Left renal pelvis (tissue), 4 donors: ENCODE measurements at regions not wholly inside any gene's neighbourhood (a gene's known extent, or its start where the extent isn't known, plus 50 kb on each side); places are given as distances from the start of the nearest gene placed in this dataset.

Source experiments
- DNase-seq, 4 donors: peaks; one replicate each; pipeline ENCODE4 v3.0.0-alpha.2; 2013; ENCODE audit warnings: low read depth in 4 of 4, low spot score in 3 of 4

DNA sequence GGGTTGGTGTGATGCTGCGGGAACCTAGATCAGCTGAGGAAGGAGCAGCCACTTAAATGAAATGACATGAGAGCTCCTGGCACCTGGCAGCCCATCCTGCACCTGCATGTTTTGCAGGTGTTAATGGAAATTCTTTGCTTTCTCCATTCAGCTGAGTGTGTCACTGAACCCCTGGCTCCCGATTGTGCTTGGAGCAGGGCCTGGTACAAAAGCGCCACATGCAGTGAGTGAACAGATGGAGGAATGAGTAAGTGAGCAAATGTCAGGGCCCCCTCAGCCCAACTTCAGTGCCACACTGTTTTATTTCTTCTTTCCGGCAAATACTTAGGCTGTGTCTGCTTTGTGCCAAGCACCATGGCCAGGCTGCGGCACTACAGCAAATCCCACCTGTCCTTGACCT lies 132.2 kb downstream of the ASB7 start:
- DNase-seq: no peak

DNA sequence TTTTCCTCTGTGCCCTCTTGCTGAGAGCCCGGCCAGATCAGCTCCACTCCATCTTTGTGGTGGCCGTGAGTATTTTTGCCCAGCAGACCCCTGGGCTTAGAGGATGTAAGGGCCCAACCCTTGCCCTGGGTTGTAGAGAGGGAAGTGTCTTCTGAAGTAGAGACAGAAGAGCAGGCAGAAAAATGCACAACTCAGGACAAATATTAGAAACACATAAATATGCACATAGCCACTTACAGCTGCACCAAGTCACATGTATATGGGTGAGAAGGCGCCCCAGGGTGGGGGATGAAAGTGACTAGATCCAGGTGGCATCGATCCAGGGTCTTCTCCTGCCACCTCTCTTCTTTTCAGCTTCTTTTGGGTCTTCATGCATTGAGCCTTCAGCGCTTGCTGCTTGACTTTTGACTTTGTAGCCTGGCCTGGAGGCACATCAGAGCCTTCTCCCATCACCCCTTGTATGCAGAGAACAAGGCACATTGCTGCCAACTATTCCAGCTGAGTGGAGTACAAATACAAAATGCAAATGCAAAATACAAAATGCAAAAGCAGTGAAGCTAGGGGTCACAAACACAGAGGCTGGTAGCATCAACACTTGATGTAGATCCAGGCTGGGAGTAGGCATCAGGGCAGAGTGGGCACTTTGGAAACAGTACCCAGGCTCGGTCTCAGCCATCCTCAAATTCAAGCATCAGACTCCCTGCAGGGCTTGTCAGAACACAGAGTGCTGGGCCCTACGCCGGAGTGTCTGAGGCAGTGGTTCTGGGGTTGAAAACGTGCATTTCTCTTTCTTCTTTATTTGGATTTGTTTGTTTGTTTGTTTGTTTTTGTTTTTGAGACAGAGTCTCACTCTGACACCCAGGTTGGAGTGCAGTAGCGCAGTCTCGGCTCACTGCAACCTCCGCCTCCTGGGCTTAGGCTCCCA lies 133.0 kb downstream of the ASB7 start:
- DNase-seq: no peak

DNA sequence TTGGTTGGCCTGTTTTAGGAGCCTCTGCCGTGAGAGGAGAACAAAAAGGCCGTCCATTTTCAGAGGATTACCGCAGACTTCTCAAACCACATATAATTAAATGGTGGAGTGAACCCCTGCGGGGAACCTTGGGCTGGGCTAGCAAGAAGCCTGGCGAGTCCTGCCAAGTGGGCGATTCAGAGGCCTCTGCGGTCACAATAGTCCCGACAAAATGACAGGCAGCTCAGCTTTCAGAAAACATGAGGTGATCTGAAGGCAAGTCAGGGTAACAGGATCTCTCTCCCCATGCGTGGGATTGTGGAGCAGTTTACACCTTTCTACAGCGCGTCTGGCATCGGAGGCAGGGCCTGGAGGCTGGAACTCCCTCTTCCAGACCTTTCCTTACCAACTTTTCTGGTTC lies 134.8 kb downstream of the ASB7 start:
- no peak for DNase-seq

DNA sequence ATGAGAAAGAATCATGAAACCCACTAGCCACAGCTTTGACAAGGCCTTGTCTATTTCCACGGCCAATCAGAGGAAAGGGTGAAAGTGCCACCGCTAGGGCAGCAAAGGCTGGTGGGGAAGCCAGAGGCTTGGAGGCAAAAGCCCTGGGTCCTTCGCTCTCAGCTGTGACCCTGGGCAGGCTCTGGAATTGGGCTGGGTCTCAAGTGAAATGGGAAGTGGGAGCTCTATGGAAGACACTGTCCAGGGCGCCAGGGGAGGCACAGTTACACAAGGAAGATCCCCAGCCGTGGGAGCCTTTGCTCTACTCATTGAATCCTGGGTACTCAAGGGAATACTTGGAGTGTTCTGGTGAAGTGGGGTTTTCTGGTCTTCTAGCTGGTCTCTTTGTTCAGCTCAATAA lies 136.2 kb downstream of the ASB7 start:
- no peak for DNase-seq

DNA sequence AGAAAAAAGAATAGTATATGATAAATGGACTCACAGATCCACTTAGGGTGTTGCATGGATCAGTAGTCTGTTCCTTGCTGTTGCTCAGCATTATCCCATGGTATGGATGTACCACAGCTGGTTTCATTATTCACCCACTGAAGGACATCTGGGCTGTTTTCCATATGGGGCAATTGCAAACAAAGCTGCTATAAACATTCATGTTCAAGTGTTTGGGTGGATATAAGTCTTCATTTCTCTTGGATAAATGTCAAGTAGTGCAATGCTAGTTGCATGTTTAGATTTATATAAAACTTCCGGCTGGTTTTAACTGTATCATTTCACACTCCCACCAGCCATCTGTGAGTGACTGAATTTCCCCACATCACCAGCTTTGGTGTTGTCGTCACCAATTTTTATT lies 137.7 kb downstream of the ASB7 start:
- DNase-seq: no peak

DNA sequence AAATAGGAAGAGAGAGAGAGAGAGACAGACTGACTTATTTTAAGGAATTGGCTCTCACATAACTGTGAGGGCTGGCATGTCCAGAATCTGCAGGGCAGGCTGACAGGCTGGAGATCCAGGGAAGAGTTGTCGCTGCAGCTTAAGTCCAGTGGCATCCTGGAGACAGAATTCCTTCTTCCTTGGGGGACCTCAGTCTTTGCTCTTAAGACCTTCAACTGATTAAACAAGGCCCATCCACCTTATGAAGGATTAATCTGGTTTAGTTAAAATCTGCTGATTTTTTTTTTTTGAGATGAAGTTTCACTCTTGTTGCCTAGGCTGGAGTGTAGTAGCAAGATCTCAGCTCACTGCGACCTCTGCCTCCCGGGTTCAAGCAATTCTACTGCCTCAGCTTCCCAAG lies 128.0 kb upstream of the ALDH1A3 start:
- no peak for DNase-seq

DNA sequence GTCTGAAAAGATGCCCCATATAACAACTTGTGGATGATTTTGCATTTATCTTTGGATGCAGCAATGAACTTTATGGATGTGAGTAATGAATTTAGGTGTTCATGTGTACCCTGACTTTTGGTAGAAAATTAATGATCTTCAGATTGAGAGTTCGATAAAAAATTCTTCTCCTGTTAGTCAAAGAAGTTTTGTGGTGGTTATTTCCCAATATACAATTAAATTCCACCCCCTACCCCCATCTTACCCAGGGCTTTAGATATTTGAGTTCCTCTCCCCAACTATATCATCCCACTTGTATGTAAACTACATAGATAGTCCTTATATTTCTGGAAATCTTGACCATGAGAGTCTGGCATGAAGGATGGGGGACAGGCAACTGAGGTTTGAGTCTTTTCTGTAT lies 126.1 kb upstream of the ALDH1A3 start:
- no peak for DNase-seq

DNA sequence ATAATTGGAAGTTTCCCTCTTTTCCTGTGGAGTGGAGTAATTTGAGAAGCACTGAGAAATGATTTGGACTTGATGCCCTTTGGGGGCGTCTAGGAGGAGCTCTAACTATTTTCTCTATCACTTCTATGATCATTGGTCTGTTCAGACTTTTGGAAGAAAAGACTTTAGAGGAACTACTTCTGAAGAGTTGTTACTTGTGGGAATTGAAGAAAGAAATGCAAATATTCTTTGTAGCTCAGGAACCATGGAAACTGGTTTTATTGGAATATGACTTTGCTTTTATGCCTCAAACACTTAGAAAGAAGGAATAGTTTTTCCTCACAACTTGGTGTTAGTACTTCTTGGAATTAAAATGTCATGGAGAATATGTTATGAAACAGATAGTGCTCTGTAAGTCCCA lies 122.0 kb upstream of the ALDH1A3 start:
- no peak for DNase-seq

DNA sequence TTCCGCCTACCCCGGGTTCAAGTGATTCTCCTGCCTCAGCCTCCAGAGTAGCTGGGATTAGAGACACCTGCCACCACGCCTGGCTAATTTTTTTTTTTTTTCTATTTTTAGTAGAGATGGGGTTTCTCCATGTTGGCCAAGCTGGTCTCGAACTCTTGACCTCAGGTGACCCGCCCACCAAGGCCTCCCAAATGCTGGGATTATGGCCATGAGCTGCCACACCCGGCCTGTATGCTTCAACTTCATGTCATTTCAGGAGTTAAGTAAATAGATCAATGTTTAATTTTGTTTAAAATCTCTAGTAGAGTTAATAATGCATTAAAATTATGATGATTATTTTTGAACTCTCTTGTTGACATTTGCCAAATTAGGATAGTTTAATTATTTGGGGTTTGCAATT lies 121.1 kb upstream of the ALDH1A3 start:
- DNase-seq: no peak

DNA sequence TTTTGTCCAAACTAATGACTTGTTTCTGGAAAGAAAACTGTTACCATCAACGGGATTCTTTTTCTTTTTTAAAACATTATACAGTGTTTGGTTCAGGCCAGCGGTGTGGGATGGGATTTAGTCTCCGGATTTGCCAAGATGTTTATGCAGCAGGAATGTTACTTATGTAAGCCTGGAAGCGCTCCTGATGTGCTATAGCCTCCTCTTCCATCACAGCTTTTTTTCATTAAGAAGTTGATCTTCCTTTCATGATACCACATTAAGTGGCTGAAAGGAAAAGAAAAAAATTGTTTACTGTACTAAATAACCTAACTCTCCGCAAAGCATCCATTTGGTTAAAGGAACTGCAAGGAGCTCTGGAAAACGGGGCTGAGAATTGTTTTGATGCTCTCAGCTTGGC lies 120.5 kb upstream of the ALDH1A3 start:
- no peak for DNase-seq

DNA sequence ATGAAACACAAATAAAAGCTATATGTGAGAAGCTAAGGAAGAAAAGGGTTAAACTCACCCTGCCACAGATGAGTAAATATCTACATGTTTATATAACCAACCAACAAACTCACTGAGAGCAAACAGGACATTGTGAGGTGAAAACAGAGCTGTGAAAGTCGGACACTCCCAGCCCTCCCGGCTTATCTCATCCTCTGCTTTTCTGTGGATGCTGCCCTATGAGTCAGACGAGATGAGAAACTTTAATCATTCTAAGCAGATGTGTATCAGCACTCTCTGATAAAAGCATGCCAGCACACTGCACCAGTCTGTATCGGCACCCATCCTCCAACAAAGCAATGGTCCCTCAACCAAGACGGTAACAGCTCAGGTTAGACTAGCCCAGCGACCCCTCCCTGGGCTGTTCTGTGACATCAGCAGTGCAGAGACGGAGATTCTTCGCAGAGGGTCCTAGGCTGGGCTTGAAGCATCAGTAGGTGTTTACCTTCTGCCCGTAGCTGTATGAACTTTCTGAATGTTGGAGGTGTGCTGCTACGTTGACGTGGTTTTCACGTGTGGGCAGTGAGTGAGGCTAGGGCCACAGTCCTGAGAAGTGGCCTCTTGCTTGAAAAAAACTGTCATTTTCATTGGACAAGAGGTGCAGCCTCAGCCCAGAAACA lies 119.8 kb upstream of the ALDH1A3 start:
- no peak for DNase-seq

DNA sequence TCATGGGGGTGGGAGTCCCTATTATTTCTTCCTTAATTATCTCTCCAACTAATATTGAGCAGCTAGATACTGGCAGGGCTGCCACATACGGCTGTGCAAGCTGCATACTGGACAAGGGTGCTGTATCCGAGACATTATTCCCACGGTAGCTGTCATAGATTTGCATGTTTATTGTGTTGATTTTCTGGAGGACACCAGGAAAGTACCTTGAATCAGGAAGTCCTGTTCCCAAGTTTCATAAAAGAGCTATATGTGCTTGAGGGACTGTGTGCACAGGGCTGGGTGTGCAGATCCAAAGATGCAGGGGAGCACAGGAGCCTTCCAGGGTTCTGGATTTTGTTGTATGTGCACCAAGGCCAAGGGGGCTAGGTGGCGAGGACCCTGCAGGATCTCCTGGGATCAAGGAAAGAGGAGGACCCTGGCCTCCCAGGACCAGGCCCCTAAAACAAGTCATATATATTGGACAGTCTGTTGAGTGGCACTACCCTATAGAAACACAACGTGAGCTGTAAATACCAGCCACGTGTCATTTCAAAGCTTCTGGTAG lies 119.2 kb upstream of the ALDH1A3 start:
- no peak for DNase-seq

DNA sequence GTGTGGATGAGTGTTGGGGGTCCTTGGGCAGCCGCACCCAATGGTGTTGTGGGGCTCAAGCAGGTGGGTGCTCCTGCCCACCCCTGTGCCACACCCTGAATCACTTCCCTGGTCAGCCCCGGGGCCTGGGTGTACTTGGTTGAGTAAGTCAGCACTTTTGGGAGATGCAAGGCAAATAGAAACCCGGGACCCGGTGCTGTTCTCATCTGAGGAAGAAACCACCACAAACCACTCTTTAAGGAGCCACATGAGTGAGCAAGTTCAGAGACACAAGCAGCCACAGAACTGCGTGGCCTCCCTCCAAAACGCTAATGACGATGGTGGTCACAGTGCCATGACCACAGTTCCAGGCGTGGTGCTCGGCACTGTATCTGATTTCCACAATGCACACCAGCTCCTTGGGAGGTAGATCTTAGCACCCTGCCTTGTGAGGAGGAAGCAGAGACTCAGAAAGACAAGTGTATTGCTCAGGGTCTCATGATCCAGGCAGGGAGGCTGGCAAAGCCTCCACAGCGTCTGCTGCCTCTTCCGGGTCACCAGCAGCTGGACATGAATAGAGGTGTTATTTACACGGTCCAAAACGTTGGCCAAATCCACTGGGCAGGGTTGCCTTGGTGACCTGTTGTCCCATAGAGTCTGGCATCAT lies 118.2 kb upstream of the ALDH1A3 start:
- no peak for DNase-seq

DNA sequence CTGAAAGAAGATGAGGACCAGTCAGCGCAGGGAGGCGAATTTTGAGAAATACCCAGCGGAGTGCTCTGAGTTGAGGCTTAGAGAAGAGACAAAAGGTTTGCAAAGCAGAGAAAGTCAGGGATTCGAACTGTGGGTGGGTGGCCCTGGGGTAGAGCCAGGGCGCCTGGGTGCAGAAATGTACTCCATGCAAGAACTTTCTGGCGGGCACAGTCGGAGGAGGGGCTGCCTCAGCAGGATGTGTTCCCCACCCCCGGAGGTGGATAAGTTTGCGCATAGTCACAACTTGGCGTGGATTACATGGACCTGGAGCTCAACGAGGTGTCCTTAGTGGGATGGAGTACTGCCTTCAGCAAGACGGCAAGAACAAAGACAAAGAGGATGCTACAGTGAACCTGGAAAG lies 117.3 kb upstream of the ALDH1A3 start:
- no peak for DNase-seq

DNA sequence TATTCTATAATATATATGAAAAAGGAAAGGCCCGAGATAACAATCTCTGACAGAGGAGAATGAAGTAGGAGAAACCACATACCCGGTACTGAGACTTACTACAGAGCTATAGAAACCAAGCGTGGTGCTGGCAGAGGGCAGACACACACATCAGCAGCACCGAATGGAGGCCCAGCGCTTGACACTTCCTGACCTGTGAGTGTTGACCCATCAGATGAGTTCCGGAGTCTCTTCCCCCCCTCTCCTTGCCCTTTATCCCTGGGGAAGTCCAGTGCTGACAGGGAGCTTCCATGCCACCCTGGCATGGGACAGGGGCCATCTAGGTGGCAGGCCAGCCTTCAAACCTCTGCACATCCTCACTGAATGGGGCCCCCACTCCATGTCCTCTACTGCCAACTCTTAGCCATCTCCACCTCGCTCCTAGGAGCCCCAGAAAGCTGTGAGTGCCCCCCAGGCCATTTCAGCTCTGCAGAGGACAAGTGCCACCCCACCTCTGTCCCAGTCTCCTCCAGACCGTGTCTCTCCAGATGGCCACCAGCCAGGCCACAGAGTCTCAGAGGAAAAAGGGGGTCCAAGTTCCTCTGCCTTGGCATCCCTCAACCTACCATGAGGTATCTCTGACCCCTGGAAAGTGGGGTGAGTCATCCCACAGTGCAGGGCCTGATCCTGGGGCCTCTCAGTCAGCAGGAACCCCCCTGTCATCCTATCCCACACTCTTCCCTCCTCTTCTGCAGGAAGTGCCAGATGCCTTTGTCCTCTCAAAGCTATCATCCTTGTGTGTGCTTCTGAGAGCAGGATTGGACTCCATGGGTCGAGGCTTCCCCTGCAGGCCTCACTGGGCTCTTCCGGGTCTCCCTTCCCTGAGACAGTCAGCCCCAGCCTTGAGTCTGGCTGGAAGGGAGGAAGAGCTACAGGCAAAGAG lies 116.5 kb upstream of the ALDH1A3 start:
- DNase-seq: no peak

DNA sequence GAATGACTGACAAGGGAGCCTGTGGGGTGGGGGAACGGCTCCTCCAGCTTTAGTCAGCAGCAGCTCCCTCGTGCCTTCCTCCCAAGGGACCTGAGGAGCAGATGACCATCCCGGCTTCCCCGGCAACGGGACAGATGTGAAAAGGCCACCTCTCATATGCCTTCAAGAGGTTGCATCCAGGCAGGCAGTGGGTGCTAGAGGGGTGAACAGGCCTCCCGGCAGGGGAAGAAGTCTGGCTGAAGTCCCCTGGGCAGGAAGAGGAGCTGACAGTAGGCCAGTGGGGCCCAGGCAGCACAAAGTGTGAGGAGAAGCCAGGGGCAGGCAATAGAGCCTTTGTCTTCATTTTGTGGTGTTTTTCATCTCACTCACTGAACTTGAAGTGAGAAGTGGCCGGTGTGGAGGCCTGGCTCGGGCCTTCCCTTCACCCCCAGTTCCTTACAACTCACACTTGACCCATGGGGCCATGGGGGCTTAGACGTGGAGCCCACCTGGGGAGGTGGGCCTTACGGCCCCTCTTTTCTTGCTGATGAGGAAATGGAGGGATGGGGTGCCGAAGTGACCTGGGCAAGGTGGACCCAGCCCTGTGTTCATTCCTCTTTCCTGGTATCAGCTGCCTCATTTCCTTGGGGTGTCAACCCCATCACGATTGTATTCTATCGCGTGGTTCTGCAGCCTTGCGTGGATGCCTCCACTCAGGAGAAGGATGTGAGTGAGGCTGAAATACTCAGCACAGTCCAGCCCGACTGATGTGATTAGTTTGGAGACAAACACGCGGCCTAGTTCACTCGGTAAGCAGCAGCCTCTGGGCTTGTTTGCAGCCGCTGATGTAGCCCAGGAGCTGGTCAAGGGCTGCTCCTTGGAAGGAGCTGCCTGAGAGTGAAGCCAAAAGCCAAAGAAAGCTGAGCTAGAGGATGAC lies 115.5 kb upstream of the ALDH1A3 start:
- DNase-seq: no peak

DNA sequence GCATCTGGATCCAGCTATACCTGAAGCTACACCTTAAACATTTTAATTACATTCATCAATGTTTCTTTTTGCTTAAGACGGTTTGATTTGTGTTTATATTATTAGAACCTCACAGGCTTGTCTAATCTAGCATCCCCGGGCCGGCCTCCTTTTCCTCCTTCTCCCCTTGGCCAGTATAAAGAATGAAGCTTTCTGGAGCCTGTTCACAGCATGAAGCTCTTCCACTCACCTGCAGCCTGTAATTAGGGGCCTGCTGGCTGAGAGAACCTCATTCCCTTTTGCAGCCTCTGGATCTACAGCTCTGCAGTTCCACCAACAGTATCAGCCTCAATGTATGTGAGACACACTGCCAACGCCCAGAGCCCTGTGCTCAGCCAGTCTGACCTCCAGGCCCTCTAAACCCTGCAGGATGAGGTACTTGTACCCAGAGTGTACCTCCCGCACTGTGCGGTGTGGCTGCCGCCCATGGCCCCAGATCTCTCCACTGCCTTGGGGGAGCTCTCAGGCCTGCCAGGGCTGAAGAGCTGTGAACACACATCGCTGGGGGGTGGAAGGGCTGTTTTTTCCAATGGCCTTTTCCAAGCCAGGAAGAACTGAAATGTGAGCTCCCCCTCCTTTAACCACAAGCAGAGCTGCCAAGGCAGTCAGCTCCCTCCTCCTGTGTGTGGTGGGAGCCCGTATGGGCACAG lies 114.7 kb upstream of the ALDH1A3 start:
- DNase-seq: no peak

DNA sequence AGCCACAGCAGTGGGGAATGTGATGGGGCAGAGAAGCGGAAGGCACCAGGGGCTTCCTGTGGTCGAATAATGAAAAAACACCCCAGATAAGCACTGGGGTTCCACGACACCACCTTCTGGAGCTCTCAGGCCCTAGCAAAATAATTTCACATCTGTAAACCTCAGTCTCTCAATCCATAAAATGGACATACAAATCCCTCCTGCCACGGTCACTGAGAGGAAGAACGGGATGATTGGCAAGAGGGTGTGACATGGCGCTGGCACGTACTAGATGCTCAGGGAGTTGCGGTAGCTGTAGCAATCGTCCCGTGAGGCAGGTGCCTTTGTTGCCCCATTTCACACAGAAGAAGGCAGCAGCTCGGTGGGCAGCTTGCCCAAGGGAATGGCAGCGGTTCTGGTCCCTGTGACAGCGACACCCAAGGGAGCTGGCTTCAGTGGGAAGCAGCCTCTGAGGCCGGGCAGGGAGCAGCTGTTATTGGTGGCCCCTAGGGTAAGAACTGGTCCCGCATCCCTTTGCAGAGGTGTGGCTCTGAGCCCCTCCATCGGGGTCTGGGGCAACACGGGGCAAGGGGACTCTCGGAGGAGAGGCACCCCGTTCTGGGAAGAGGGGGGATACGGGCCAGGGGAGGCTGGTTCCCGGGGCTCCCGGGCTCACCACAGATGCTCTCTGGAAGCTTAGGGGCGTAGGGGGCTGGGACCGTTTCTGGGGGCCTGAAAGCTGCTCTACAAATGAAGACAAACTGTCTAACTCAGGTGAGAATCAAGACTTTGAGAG lies 114.0 kb upstream of the ALDH1A3 start:
- no peak for DNase-seq
